GM13976 (cell line): ENCODE measurements at regions not wholly inside any gene's neighbourhood (a gene's known extent, or its start where the extent isn't known, plus 50 kb on each side); places are given as distances from the start of the nearest gene placed in this dataset.

Experiments used
- DNase-seq: peaks from one replicate; pipeline ENCODE4 v3.0.0; 2012; ENCODE audit warnings: low spot score
- in situ Hi-C: fragments of 300-500 bp; cut with MboI; formaldehyde crosslinking; loops from one replicate; pipeline ENCODE4 v1.12.0; 2022; ENCODE audit warnings: low sequenced_read_pairs, mixed read lengths, inconsistent platforms; ENCODE audit not compliant: unreplicated experiment
- TF ChIP-seq, protein P1 (sequence below): IDR thresholded peaks from 2 replicates; pipeline ENCODE4 v1.5.1; 2012; ENCODE audit warnings: borderline replicate concordance, mild to moderate bottlenecking; ENCODE audit not compliant: insufficient read depth; ENCODE audit errors: extremely low read depth, missing control alignments, control extremely low read depth

DNA sequence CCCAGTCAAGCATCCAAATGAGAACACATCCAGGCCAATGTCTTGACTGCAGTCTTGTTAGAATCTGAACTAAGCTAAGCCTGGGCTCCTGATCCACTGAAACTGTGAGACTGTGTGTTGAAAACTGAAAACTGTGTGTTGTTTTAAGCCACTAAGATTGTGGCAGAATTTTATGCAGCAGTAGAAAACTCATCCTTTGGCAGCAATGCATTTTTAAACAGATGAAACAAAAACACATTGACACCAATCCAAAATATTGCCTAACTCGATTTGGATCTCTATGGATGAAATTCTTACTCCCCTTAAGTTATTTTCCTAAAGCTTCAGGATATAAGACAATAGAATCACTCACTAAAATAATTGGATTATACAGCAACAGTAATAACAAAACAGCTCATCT lies 202.3 kb upstream of the KLF12 start:
- TF ChIP-seq, protein P1, sequence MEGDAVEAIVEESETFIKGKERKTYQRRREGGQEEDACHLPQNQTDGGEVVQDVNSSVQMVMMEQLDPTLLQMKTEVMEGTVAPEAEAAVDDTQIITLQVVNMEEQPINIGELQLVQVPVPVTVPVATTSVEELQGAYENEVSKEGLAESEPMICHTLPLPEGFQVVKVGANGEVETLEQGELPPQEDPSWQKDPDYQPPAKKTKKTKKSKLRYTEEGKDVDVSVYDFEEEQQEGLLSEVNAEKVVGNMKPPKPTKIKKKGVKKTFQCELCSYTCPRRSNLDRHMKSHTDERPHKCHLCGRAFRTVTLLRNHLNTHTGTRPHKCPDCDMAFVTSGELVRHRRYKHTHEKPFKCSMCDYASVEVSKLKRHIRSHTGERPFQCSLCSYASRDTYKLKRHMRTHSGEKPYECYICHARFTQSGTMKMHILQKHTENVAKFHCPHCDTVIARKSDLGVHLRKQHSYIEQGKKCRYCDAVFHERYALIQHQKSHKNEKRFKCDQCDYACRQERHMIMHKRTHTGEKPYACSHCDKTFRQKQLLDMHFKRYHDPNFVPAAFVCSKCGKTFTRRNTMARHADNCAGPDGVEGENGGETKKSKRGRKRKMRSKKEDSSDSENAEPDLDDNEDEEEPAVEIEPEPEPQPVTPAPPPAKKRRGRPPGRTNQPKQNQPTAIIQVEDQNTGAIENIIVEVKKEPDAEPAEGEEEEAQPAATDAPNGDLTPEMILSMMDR, result no peak
- in situ Hi-C loops, result no loop called here
- DNase-seq, result no peak

DNA sequence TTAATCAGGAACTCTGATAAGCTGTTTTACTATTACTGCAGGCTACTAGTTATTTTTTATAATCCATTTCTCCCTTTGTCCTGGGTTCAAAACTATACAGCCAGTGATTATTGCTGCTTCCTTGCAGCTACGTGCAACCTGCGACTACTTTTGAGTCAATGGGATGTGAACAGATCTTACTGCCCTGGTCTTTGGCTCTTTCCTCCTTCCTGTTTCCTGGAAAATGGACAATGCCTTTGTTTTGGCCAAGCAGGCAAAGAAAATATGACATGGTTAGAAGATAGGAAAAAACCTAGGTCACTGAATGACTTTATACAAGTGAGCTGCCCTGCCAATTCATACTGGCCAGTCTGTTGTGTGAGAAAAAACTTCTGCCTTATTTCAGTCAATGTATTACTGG lies 201.2 kb upstream of the KLF12 start:
- in situ Hi-C loops, result no loop called here
- TF ChIP-seq, protein P1, result no peak
- no peak for DNase-seq

DNA sequence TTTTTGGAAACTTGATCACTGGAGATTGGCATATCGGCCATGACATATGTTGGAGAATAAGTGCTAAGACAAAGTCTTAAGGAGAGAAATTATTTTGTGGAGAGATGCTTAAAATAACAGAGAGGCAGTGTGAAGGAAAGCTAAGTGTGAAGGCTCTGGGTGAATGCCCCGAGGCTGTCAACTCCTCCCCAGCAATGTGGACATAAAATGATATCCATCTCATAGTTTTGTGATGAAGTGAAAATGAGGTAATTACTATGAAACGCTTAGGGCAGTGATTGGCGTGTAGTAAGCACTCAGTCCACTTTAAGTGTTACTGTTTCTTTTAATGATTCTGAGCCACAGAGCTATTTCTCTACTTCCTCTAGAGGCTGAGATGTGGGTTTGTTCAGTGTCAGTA lies 195.8 kb upstream of the KLF12 start:
- no peak for DNase-seq
- in situ Hi-C loops, result no loop called here
- TF ChIP-seq, protein P1, result no peak

DNA sequence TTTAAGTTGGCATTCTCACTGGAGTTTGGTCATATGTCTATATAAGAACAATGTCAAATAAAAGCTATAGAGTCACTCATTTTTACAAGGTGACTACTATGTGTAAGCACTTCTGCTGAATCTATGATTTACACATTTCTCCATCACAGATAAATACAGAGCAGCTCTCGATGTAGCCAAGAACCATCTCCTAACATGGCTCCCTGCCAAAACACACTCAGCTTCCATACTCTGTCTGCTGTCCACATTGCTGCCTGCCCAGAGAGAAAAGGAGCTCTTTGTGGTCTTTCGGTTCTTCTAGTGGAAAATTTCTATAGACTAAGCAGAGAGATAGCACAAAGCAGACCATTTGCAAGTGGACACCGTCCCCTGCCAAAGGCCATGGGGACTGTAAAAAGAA lies 190.9 kb upstream of the KLF12 start:
- TF ChIP-seq, protein P1, result no peak
- in situ Hi-C loops, result no loop called here
- DNase-seq, result no peak

DNA sequence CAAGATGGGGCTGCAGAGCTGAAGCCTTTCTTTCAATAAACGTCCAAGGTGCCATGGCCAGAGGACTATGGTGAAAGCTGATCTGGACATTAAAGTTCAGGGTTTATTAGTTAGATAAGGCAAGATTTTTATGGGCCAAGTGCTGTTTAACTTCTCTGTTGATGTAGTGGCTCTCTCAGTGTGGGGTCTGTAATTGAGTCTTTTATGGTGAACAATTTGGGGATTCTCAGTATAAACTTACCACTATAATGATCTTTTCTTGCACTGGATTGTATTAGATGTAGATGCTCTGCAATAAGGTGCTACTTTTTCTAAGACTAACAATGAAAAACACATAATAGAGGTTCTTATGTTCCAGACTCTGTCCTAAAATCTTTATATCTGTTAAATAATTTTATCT lies 190.1 kb upstream of the KLF12 start:
- in situ Hi-C loops, result no loop called here
- TF ChIP-seq, protein P1, result no peak
- no peak for DNase-seq

DNA sequence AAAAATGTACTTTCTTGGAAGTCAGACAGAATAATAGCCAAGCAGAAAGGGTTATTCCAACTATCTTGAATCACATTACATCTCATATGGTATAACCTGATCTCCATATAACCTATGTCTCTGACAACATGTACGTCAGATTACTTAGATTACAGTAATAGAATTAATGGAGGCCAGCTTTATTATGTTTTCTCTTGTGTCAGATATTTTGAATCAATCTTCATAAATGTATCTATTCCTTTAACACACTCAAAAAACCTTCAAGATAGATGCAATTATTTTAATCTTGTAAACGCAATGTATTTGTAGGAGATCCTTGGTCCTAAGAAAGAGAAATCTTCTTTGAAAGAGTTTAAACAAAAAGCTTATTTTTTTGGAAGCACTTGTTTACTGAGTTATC lies 188.4 kb upstream of the KLF12 start:
- TF ChIP-seq, protein P1, result no peak
- in situ Hi-C loops, result no loop called here
- DNase-seq, result no peak

DNA sequence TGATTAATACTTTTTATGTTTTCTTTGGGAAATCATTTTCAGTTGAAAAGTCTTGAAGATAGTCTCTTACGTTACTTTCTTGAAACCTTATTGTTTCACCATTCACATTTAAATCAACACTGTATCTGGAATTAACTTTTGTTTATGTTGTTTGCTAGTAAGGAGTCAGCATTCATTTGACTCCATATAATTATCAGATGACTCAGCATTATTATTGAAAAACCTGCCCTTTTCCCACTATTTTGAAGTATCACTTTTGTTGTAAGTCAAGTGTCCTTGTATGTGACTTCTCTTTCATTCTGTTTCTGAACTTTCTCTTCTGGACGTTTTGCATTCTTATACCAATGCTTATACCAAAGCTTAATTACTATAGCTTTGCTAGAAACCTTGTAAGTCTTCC lies 186.1 kb upstream of the KLF12 start:
- in situ Hi-C loops, result no loop called here
- DNase-seq, result no peak
- TF ChIP-seq, protein P1, result no peak
